Fibroblast of villous mesenchyme (primary cell): ENCODE measurements at regions not wholly inside any gene's neighbourhood (a gene's known extent, or its start where the extent isn't known, plus 50 kb on each side); places are given as distances from the start of the nearest gene placed in this dataset.

ENCODE experiments used
- DNase-seq: peaks from one replicate; pipeline ENCODE4 v3.0.0-alpha.2; 2010; ENCODE audit warnings: low read depth
- H3K4me3 ChIP-seq: 2 replicates; pipeline ENCODE4 v1.5.1; 2011; ENCODE audit warnings: low read depth, mild to moderate bottlenecking, low read length
- CTCF ChIP-seq: IDR thresholded peaks from 2 replicates; pipeline ENCODE4 v1.5.1; 2012; ENCODE audit warnings: low read depth, mild to moderate bottlenecking, low read length; ENCODE audit not compliant: insufficient read depth

GRCh38 chr11:29518389-29519174 is 498.2 kb downstream of the KCNA4 start:
- TF ChIP-seq CTCF, result no peak

GRCh38 chr11:29511394-29511793 is 505.4 kb downstream of the KCNA4 start:
- DNase-seq, result no peak
- no peak for TF ChIP-seq CTCF
- H3K4me3 ChIP-seq, result no peak overlapping the region

More at GRCh38 chr11:29518389-29519174, 498.2 kb downstream of the KCNA4 start:
- no peak overlapping the region for H3K4me3 ChIP-seq
- DNase-seq, result no peak

GRCh38 chr11:29507376-29507775 is 509.5 kb downstream of the KCNA4 start:
- no peak for DNase-seq
- no peak for TF ChIP-seq CTCF
- H3K4me3 ChIP-seq, result no peak overlapping the region

GRCh38 chr11:29495676-29496075 is 521.2 kb downstream of the KCNA4 start:
- H3K4me3 ChIP-seq, result no peak overlapping the region
- no peak for DNase-seq
- TF ChIP-seq CTCF, result no peak

GRCh38 chr11:29490938-29491337 is 525.9 kb downstream of the KCNA4 start:
- no peak overlapping the region for H3K4me3 ChIP-seq
- DNase-seq, result no peak
- no peak for TF ChIP-seq CTCF

- no peak for DNase-seq
- no peak for TF ChIP-seq CTCF
Measured at GRCh38 chr11:29486301-29486700, 530.5 kb downstream of the KCNA4 start.

GRCh38 chr11:29485641-29486040 is 531.2 kb downstream of the KCNA4 start:
- no peak for DNase-seq
- TF ChIP-seq CTCF, result no peak
- H3K4me3 ChIP-seq, result no peak overlapping the region

More at GRCh38 chr11:29486301-29486700, 530.5 kb downstream of the KCNA4 start:
- H3K4me3 ChIP-seq, result no peak overlapping the region
